ENCODE measurements at regions not wholly inside any gene's neighbourhood (a gene's known extent, or its start where the extent isn't known, plus 50 kb on each side); places are given as distances from the start of the nearest gene placed in this dataset.
"Not testable (repeated sequence)": the region's sequence is repeated elsewhere in the genome, so short reads cannot be mapped to it uniquely, and the experiment has no call there.

- TF ChIP-seq POLR2A (IDR thresholded peaks at IDR 0.05) (no peak), EP300 (IDR thresholded peaks at IDR 0.05) (no peak), POLR2AphosphoS5 (IDR thresholded peaks at IDR 0.05) (no peak)
- TF ChIP-seq, protein P1, sequence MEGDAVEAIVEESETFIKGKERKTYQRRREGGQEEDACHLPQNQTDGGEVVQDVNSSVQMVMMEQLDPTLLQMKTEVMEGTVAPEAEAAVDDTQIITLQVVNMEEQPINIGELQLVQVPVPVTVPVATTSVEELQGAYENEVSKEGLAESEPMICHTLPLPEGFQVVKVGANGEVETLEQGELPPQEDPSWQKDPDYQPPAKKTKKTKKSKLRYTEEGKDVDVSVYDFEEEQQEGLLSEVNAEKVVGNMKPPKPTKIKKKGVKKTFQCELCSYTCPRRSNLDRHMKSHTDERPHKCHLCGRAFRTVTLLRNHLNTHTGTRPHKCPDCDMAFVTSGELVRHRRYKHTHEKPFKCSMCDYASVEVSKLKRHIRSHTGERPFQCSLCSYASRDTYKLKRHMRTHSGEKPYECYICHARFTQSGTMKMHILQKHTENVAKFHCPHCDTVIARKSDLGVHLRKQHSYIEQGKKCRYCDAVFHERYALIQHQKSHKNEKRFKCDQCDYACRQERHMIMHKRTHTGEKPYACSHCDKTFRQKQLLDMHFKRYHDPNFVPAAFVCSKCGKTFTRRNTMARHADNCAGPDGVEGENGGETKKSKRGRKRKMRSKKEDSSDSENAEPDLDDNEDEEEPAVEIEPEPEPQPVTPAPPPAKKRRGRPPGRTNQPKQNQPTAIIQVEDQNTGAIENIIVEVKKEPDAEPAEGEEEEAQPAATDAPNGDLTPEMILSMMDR (IDR thresholded peaks at IDR 0.05), result no peak
These were observed 570.1 kb upstream of the ACTRT1 start for GRCh38 chrX:128622296-128622695.

GRCh38 chrX:128619490-128619889 is 567.3 kb upstream of the ACTRT1 start:
- Histone ChIP-seq H3K4me3 (no peak overlapping the region), H3K27ac (no peak overlapping the region), H3K27me3 (no peaks in the 10 kb centered on the region), H3K36me3 (no peaks in the 10 kb centered on the region), H3K4me1 (no peaks in the 10 kb centered on the region), H3K9me3 (no peaks in the 10 kb centered on the region)
- 87 to 90% methylated on average over 3 of the region's 3 CpGs for WGBS, 2 donors
- no peak for TF ChIP-seq EP300 (IDR thresholded peaks at IDR 0.05)
- TF ChIP-seq POLR2A (IDR thresholded peaks at IDR 0.05), result no peak
- no peak for TF ChIP-seq POLR2AphosphoS5 (IDR thresholded peaks at IDR 0.05)
- TF ChIP-seq, protein P1 (IDR thresholded peaks at IDR 0.05), result no peak
- DNase-seq, result no peak
- intact Hi-C loops (cut with DNase I), result no loop called here

More at GRCh38 chrX:128622296-128622695, 570.1 kb upstream of the ACTRT1 start:
- Histone ChIP-seq H3K36me3 (no peaks in the 10 kb centered on the region), H3K4me1 (no peaks in the 10 kb centered on the region), H3K9me3 (no peaks in the 10 kb centered on the region), H3K27ac (no peak overlapping the region), H3K4me3 (no peak overlapping the region), H3K27me3 (no peaks in the 10 kb centered on the region)
- intact Hi-C loops (cut with DNase I), result no loop called here
- DNase-seq, result no peak
- 84 to 93% methylated on average over 2 of the region's 2 CpGs for WGBS, 2 donors

- Histone ChIP-seq H3K27me3 (no peaks in the 10 kb centered on the region), H3K4me3 (no peak overlapping the region), H3K4me1 (no peaks in the 10 kb centered on the region), H3K9me3 (no peaks in the 10 kb centered on the region), H3K36me3 (no peaks in the 10 kb centered on the region), H3K27ac (no peak overlapping the region)
- TF ChIP-seq POLR2AphosphoS5 (IDR thresholded peaks at IDR 0.05) (no peak), EP300 (IDR thresholded peaks at IDR 0.05) (no peak), POLR2A (IDR thresholded peaks at IDR 0.05) (no peak)
- TF ChIP-seq, protein P1 (IDR thresholded peaks at IDR 0.05), result no peak
- no peak for DNase-seq
- 78 to 100% methylated on average over 1 of the region's 1 CpG for WGBS, 2 donors
- intact Hi-C loops (cut with DNase I), result no loop called here
These were observed 564.7 kb upstream of the ACTRT1 start for GRCh38 chrX:128616933-128617332.

GRCh38 chrX:128606817-128607216 is 554.6 kb upstream of the ACTRT1 start:
- H3K27ac ChIP-seq; H3K9me3 ChIP-seq; intact Hi-C loops (cut with DNase I); H3K27me3 ChIP-seq; H3K4me1 ChIP-seq; H3K4me3 ChIP-seq; DNase-seq; H3K36me3 ChIP-seq: not testable (repeated sequence)
- WGBS, 2 donors, result 93 to 96% methylated on average over 13 of the region's 16 CpGs

GRCh38 chrX:128606357-128606756 is 554.2 kb upstream of the ACTRT1 start:
- H3K4me3 ChIP-seq; intact Hi-C loops (cut with DNase I); H3K27ac ChIP-seq; H3K27me3 ChIP-seq; H3K4me1 ChIP-seq; H3K9me3 ChIP-seq; DNase-seq; H3K36me3 ChIP-seq: not testable (repeated sequence)
- 76 to 88% methylated on average over 31 of the region's 31 CpGs for WGBS, 2 donors

DNA sequence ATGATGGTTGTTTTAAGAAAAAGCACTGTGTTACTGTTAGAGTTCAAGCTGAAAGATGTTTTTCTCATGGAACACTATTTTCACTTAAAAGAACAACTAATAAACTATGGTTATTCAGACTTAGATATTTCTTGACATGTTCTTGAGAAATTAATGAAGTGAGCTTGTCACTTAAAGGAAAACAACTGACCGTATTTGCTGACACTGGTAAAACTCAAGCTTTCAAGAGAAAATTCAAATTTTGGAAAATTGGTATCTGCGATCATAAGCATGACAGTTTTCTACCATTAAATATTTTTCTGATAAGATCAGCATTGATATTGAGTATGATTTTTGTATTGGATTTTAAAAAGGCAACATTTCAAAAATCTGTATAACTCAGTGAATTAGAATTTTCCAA is 549.5 kb upstream of the ACTRT1 start:
- Histone ChIP-seq H3K27ac (no peak overlapping the region), H3K4me1 (no peaks in the 10 kb centered on the region), H3K4me3 (no peak overlapping the region), H3K9me3 (no peaks in the 10 kb centered on the region), H3K27me3 (no peaks in the 10 kb centered on the region), H3K36me3 (no peaks in the 10 kb centered on the region)
- no peak for TF ChIP-seq EP300 (IDR thresholded peaks at IDR 0.05)
- TF ChIP-seq, protein P1 (IDR thresholded peaks at IDR 0.05), result no peak
- no peak for TF ChIP-seq POLR2A (IDR thresholded peaks at IDR 0.05)
- no peak for TF ChIP-seq POLR2AphosphoS5 (IDR thresholded peaks at IDR 0.05)
- DNase-seq, result no peak
- WGBS, 2 donors, result 88 to 93% methylated on average over 2 of the region's 2 CpGs
- intact Hi-C loops (cut with DNase I), result no loop called here

Data from sigmoid colon (tissue), 6 donors.